Endothelial cell (in vitro differentiated cells): ENCODE measurements at regions not wholly inside any gene's neighbourhood (a gene's known extent, or its start where the extent isn't known, plus 50 kb on each side); places are given as distances from the start of the nearest gene placed in this dataset.
A peak's percentile ranks its signal among the peaks of the same experiment; 100 is the strongest.

Source experiments
- DNase-seq: peaks from one replicate; pipeline ENCODE4 v3.0.0; 2021; ENCODE audit warnings: low spot score
- H3K27ac Mint-ChIP-seq: one replicate; pipeline ENCODE4 v1.8.0; 2021; ENCODE audit warnings: mixed read lengths, inconsistent platforms; ENCODE audit not compliant: unreplicated experiment
- H3K27me3 Mint-ChIP-seq: one replicate; pipeline ENCODE4 v1.8.0; 2021; ENCODE audit warnings: mild to moderate bottlenecking, moderate library complexity, mixed read lengths, inconsistent platforms; ENCODE audit not compliant: unreplicated experiment
- H3K36me3 Mint-ChIP-seq: one replicate; pipeline ENCODE4 v1.8.0; 2021; ENCODE audit warnings: mild to moderate bottlenecking, low read depth, mixed read lengths, inconsistent platforms; ENCODE audit not compliant: unreplicated experiment
- H3K4me1 Mint-ChIP-seq: one replicate; pipeline ENCODE4 v1.8.0; 2021; ENCODE audit warnings: mild to moderate bottlenecking, mixed read lengths, inconsistent platforms; ENCODE audit not compliant: unreplicated experiment
- H3K4me3 Mint-ChIP-seq: one replicate; pipeline ENCODE4 v1.8.0; 2021; ENCODE audit warnings: mild to moderate bottlenecking, mixed read lengths, inconsistent platforms; ENCODE audit not compliant: unreplicated experiment
- H3K9me3 Mint-ChIP-seq: one replicate; pipeline ENCODE4 v1.8.0; 2021; ENCODE audit warnings: mixed read lengths, inconsistent platforms; ENCODE audit not compliant: unreplicated experiment
- CTCF ChIP-seq: fragments of 200-600 bp; sonication (generic); IDR thresholded peaks from one replicate; pipeline ENCODE4 v1.5.0; 2021; ENCODE audit warnings: antibody characterized with exemption; ENCODE audit not compliant: unreplicated experiment

DNA sequence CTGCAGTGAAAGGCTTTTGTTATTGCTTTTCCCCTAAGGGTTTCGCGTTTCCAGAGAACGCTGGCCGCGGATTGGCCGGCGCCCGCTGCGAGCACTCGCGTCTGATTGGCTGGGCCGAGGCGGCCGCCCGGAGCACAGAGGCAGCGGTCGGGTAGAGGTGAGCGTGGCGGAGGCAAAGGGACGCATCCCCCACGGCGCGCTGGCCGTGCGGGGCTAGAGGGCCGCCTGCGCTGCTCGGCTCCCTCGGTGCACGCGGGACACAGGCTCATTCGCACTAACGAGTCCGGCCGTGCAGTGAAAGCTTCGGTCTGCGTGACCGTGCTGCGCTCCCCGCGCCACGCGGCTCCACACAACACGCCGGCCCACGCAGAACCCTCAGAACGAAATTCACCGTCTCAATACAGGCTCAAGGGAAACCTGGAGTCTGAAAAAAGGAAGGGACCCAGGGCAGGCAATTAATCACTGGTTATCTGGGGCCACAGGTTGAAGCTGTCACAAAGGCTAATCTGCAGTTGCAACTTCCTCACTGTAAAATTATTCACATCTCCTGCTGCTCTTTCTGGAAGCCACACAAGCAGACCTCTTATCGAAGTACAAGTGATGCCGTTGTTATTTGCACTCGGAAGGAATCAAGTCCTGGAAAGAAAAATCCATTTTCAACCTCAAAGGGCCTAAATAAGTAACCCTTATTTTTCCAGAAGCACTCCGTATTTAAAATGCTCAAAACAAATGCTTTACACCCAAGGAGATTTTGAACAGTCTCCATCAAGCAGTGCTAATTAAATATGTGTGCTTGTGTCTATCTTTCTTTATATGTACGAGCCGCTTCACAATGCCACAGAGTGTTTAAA is 94.6 kb downstream of the ZNF608 start:
- H3K4me3 Mint-ChIP-seq = peak overlapping the region; percentile 82
- peaks cover 17% of the 10 kb centered on the region for H3K36me3 Mint-ChIP-seq
- H3K27ac Mint-ChIP-seq = peak overlapping the region; percentile 94
- peaks cover 9% of the 10 kb centered on the region for H3K27me3 Mint-ChIP-seq
- H3K9me3 Mint-ChIP-seq = no peaks in the 10 kb centered on the region
- peak; percentile 76 for DNase-seq
- TF ChIP-seq CTCF = no peak
- H3K4me1 Mint-ChIP-seq = peaks cover 54% of the 10 kb centered on the region

- TF ChIP-seq CTCF = no peak
- peak; percentile 31 for DNase-seq
- peaks cover 9% of the 10 kb centered on the region for H3K27me3 Mint-ChIP-seq
- peaks cover 58% of the 10 kb centered on the region for H3K4me1 Mint-ChIP-seq
- no peaks in the 10 kb centered on the region for H3K9me3 Mint-ChIP-seq
- peak overlapping the region; percentile 94 for H3K27ac Mint-ChIP-seq
- no peak overlapping the region for H3K4me3 Mint-ChIP-seq
- H3K36me3 Mint-ChIP-seq = peaks cover 24% of the 10 kb centered on the region
Measured at GRCh38 chr5:124650951-124651662, 95.3 kb downstream of the ZNF608 start.

- Mint-ChIP-seq H3K9me3 (no peaks in the 10 kb centered on the region), H3K4me1 (peaks cover 58% of the 10 kb centered on the region), H3K4me3 (no peak overlapping the region), H3K36me3 (peaks cover 24% of the 10 kb centered on the region), H3K27ac (peak overlapping the region; percentile 94), H3K27me3 (peaks cover 11% of the 10 kb centered on the region)
- TF ChIP-seq CTCF = no peak
- DNase-seq = no peak
Measured at GRCh38 chr5:124650147-124650561, 96.3 kb downstream of the ZNF608 start.

DNA sequence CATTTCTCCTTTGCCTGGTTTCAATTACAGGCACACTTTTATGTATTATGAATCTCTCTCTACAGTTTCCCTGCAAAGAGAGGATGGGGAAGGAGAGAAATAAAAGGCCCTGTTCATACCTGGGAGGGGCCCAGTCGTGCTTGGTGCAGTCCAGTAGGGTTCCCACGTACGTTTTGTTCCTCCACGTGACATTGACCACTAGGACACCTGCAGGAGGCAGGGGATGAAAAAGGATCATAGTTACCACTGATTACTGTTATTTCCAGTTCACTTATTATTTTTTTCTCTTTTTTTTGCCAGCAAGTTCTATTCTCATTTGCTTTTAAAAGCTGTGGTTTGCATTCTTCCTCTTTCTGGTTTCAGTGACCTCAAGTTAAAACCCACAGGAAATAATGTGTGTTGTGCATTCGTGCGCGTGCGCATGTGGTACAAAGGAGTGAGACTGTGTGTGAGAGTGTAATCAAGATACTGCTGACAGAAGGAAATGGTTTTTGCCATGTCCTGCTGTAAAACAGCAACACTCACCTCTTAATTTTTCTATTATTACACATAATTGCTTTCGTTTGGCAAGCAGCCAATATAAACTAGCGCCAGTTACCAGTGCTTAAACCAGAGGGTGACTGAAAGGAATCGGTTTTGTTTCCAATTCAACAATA is 96.8 kb downstream of the ZNF608 start:
- Mint-ChIP-seq H3K36me3 (peaks cover 24% of the 10 kb centered on the region), H3K9me3 (no peaks in the 10 kb centered on the region), H3K4me3 (peak overlapping the region; percentile 66), H3K27ac (peak overlapping the region; percentile 94), H3K4me1 (peaks cover 58% of the 10 kb centered on the region), H3K27me3 (peaks cover 11% of the 10 kb centered on the region)
- TF ChIP-seq CTCF = no peak
- no peak for DNase-seq
